NCI-H2107 (cell line): ENCODE measurements at regions not wholly inside any gene's neighbourhood (a gene's known extent, or its start where the extent isn't known, plus 50 kb on each side); places are given as distances from the start of the nearest gene placed in this dataset.
"Not testable (repeated sequence)": the region's sequence is repeated elsewhere in the genome, so short reads cannot be mapped to it uniquely, and the experiment has no call there.

ENCODE experiments used
- DNase-seq: peaks from one replicate; lab custom pipeline; 2025; lab: John Stamatoyannopoulos, UW

DNA sequence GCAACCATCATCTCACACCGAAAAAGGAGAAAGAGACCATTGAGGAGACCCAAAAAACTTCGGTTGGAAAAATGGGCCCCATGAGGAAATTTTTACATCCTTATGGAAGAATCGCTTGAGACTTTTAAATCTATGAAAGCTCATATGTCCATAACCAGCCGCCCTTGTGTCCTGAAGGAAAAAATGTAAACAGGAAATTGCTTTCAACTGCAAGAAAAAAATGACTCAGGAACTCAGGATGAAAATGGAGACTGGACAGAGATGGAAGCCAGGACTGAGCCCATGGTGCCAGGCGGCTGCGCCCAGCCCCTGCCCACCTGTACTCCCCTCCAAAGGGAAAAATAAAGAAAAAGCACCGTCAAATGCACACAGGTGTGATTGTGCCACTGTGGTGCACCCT lies 81.5 kb upstream of the SLC66A3 start:
- DNase-seq: no peak

DNA sequence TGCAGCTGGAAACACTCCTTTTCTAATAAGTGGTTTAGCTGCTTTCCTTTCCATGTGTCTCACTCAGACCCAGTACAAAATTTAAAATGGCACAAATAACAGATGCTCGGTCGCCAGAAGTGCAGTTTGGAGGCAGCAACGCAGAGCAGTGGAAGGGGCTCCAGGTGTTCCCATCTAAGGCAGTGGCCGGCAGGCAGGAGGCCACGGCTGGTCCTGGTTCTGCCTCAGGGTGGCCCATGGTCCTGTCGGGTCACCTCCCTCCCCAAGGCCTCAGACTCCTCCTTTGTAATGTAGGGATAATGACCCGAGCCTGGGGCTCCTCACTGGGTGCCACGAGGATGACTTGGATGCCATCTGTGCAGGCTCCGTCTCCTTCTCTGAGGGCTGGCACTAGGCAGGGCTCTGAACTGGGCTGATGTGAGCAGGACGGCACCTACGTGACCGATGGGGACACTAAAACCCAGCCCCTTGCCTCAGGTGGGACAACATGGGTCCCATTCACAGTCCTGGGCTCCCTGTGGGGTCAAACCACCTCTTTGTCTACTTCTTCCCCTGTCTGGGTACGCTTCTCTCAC lies 80.9 kb upstream of the SLC66A3 start:
- DNase-seq: no peak

DNA sequence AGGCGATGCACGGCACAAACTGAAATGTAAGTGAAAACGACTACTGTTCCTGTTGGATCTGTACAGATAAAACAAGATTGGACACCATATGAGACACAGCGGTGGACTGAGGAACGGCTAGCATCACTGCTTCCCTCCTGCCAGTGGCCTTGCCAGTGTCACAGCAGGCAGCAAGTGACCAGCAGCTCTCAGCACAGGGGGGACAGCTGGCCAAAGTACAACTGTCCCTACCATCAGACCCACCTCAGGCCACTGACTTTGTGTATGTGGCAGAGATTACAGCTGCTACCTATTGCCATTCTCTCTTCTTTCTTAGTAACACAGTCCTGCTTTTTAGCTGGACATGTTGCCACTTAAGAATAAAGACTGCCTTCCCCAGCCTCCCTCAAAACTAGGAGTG lies 80.0 kb upstream of the SLC66A3 start:
- DNase-seq: no peak

DNA sequence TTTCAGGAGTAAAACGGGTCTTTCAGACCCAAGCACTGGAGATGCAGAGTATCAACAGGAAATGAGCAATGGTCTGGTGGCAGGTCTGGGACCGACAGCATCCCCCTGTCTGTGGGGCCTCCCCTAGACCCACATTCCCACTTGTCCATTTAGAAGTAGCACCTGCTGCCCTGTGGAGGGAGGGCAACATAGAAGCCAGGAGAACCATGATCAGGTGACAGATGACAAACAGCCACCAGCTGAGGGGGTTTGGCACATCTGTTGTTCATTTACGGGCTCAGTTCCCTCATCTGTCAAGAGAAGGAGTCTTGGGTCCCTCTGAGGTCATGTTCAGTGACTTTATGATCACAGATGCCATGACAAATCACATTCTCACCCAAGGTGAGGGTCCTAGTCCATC lies 77.9 kb upstream of the SLC66A3 start:
- no peak for DNase-seq

DNA sequence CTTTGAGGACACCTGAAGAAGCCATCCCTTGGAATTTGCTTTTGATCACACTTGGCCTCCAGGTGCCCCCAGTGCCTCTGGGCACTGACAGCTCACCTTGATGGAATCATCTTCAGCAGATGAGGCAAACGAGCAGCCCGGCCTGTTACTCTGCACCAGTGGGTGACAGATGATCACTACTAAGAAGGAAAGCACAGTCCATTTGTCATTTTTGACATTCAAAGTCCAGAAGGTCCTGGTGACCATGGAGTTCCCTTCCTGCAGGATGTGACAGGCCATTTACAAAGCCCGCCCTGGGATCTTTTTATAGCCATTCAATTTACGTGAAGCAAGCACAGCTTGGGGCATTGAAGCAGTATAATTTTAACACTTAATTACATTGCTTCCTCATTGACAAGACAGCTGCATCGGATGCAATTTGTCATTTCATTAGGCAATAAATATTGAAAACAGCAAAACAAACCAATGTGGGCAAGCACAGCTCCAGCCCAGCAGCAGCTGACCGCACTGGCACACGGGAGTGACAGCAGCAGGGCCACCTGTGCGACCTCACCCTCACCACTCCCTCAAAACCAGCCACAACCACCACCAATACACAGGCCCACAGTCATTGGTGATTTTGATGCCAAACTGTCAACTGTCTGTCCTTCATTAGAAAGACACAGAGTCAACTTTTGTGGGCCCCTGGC lies 76.0 kb upstream of the SLC66A3 start:
- no peak for DNase-seq

DNA sequence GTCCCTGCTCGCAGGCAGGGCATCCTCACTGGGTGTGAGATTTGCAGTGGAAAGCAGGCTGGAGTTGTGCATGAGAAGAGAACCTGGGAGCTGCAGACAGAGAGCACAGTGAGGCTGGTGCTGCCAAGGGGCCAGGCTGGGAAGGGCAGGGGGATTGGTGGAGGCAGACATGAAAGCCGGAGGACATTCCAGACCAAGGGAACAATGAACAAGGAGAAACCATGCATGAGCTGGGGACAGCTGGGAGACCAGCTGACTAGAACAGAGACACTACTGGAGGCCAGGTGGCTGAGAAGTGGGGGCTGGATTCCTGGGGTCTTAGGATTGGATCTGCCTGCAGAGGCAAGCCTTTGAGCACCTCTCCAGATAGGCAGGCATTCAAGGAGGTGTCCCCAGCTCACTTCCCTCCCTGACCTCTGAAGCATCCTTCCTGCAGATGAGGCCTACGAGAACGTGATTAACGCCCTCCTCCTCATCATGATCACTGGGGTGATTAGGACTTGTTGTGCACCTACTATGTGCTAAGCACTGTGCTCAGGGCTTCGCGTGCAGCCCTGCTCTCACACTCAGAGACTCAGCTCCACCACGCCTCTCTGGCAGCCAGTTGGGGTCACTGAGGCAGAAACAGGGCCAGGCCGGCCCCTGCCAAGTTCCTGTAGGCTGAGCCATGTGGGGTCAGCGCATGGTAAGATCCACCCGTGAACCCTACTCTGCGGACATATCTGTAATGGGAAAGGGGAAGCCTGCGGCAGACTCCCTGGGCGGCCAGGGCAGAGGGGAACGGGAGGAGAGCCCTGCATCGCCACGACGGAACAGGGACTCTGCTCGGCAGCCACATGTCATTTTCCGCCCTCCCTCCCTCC lies 74.8 kb upstream of the SLC66A3 start:
- no peak for DNase-seq

DNA sequence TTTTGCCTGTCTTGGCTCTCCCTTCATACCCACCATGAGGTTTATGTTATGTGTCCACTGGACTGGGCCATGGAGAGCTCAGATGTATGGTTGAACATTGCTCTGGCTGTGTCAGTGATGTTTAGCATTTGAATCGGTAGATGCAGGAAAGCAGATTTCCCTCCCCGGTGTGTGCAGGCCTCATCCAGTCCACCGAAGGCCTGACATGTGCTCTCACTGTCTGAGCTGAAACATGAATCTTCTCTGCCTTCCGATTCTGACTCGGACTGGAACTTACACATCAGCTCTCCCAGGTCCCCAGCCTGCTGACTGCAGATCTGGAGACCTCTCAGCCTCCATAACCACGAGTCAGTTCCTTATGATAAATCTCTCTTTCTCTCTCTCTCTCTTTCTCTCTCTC lies 72.4 kb upstream of the SLC66A3 start:
- DNase-seq: no peak

DNA sequence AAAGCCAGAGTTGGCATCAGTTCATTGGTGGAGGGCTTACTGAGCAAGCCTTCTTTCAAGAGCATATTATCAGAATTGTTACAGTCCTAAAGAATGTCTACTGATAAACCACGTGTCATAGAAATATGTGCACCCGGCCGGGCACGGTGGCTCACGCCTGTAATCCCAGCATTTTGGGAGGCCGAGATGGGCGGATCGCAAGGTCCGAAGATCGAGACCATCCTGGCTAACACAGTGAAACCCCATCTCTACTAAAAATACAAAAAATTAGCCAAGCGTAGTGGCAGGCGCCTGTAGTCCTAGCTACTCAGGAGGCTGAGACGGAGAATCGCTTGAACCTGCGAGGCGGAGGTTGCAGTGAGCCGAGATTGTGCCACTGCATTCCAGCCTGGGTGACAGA lies 66.4 kb upstream of the SLC66A3 start:
- not testable (repeated sequence) for DNase-seq

DNA sequence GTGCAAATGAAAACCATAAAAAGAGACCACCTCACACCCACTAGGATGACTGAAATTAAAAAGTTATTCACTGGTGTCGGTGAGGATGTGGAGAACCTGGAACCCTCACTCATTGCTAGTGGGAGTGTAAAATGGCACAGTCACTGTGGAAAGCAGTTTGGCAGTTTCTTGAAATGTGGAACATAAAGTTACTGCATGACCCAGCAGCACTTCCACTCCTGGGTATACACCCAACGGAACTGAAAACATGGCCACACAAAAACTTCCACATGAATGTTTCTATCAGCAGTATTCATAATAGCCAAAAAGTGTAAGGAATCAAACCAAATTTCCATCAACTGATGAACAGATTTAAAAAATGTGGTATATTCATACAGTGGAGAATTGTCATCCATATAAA lies 65.1 kb upstream of the SLC66A3 start:
- DNase-seq: no peak

DNA sequence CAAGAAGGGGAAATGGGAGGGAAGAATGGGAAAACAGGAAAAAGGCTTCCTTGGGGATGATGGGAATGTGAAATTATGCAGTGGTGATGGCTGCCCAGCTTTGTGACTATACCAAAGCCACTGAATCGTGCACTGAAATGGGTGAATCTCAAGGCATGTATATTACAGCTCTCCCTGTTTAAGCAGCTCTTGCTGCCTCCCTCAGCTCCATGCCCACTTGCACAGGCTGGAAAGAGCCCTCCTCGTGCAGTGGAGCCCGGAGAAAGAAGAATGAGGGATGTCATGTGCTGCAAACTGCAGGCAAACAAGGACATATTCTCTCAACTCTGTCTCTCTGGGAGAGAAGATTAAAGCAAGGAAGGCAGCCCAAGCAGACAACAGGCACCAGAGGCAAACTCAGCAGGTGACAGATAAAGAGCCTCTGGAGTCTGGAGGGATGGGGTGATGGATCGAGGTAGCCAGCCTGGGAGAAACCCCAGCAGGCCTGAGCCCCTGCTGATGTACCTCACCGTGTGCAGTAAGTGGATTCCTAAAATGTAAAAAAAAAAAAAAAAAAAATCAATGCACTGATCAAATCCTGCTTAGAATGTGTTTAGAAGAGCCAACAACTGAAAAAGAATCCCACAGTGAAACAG lies 62.4 kb upstream of the SLC66A3 start:
- no peak for DNase-seq

DNA sequence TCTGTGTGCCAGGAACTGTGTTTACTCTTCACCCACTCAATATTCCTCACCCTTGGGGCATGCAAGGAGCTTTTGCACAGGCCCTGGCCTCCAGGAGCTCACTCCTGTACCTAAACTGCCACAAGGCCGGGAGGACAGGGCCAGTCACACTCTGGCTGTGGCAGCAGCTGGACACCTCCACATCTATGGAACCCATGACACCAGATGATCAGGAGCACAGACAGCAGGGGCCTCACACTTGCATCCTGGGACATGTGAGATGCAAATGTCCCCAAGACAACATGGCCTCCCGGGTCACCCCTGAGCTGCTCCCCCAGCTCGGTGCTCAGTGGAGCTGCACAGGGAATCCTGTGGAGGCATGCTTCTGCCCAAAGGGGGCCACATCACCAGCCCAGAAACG lies 61.8 kb upstream of the SLC66A3 start:
- no peak for DNase-seq

DNA sequence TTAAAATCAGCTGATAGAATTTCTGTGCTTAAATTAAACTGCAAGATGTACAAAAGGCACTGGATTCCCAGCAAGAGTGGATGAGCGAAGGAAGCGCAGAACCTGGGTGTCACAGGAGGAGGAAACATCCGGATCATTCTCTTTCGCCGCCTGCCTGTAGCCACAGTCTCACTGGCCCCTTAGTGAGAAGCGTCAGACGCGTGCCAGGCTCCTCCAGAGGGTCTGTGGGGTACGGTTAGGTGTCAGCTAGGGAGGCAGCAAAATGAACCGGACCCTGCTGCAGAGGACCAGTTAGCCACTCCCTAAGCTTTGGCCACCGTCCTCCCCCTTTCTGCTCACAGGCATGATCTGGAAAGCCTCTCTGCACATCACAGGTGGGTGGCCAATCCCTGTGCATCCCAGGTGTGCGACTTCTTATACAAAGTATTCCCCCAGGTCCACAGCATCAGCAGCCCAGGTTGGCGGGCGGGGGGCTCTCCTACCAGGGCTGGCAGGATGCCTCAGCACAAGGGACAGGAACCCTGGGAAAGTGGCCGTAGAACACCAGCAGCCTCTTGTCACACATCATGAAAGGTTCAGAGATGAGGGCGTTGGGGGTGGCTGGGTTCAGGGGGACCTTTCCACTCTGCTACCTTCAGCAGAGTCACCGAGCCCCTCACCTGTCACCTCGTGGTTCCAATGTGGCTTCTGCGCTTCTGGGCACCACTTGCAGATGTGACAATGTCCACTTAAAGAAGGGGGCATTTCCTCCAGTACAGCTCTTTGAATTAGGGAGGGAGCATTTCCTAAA lies 61.1 kb upstream of the SLC66A3 start:
- DNase-seq: no peak

DNA sequence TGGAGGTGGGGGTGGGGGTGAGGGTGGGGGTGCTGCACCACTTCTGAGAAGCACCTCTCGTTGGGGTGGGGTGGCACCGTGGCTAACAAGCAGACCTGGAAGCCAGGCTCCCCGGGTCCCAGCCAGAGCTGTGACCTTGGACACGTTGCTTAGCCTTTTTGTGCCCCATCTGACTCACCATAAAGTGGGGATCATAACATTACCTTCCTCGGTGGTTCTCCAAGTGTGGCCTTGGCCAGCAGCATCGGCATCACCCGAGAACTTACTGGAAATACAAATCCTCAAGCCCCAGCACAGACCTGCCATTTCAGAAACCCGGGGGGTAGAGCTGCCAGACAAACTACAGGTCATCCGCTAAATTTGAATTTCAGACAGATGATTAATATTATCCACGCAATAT lies 58.7 kb upstream of the SLC66A3 start:
- no peak for DNase-seq

DNA sequence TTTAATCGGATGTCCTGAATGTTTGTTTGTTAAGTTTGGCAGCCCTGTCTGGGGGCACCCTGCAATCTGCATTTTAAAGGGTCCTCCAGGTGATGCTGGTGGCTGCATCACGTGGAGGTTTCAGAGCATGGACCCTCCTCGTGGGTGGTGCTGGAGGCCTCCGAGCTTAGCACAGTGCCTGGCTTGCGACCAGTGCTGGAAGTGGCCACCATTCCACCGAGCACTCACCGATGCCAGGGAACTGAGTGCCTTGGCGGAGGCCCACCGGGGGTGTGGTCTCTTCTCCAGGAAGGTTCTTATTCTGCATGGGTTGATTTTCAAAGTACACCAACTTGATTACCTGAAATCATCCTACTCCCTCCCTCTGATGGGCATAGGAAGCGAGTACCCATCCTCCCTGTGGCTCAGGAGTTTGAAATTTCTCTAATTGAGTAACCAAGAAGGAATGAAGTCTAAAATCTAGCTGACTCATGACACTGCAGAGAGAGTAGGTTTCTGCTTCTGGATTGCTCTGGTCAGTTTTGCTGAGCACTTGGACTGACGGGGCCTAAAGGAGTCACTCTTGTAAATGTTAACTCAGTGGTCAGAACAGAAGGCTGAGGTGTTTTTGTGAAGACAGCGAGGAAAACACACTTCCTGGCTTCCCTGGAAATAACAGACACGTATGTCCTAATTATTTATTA lies 58.1 kb upstream of the SLC66A3 start:
- no peak for DNase-seq

DNA sequence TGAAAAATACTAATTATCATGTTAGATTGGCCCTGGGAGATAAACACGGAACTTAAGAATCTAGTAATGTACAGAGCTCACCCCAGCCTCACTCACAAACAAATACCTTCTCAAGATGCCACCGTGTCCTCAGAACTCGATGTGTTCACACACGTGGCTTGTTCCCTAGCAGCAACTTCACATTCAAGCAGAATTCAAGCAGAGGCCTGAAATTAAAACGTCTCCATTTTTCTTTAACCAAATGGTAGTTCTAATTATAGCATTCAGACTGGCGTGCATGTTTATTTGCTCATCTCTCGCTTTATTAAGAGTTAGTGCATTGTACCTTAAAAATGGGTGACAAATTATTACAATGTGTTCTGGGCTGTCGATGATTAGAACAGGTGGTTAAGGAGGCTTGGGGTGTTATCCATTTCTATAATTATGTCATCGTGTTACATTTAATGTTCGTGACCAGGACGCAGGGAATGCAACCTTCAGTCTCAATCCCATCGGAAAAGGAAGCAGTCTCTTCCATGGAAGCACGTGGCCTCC lies 57.3 kb upstream of the SLC66A3 start:
- no peak for DNase-seq

DNA sequence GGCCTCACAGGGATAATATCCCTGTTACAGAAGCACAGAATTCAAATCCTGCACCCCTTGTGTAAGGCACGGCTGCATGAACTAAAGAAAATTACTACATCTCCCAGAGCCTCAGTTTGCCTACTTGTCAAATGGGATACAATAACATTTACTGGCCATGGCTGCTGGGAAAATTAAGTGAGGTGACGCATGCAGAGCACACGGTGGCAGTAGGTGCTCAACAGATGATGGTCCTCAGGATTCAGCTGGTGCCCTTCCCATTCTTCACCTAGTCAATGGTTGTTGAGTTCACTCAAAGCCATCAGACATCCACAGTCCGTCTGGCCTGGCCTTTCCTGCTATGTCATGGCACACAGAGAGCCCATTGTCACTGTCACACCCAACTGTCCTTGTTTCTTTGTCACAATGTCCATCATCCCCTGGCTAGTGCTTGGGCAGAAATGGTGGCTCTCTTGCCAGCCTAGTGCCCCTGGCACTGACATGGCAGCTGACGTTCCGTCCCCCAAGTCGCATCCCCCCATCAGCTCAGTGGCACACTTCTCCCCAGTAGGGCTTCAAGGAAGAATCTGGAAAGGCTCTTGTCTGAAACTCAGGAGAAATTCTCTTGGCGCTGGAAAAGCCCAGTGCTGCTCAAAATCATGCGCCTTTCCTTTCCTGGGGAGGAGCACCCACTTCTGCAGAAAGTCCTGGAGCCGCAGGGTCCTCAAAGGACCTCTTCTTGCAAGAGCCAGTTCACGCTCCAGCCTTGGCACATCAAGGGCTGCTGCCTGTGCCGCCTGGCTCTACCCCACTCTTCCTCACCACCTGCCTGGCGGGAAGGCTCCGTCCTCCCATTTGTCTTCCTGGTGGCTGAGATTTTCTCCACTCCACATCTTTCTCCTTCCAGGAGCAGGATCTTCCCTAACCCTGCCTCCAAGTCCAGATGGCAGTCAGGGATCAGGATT lies 55.9 kb upstream of the SLC66A3 start:
- no peak for DNase-seq

DNA sequence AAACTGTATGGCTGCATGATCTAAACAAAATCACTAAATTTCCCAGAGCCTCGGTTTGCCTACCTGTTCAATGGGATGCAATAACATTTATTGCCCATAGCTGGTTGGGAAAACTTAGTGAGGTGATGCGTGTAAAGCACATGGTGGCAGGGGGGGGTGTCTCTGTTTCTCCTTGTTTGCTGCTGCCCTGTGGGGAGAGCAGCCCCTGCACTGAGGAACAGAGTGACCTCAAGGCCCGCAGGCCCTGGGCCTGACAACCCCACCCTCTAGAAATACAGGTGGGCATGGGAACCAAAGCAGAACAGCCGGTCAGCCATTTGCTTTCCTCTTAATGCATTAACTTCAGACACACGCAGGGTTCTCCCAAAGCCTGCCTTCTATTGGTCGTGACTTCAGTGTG lies 55.1 kb upstream of the SLC66A3 start:
- DNase-seq: no peak

DNA sequence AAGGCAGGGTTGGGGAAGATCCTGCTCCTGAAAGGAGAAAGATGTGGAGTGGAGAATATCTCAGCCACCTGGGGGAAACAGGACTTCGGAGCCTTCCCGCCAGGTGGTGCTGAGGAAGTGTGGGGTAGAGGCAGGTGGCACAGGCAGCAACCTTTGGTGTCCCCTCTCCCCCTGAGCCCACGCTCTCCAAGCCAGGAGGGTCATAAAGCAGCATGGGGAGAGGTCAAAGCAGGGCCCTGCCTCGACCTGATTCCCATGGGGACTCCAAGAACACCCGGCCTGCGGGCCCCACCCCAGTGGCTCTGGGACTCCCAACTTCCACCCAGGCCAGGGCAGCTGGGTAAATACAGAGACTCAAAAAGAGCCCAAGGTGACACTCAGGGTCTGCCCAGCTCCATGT lies 54.3 kb upstream of the SLC66A3 start:
- no peak for DNase-seq

DNA sequence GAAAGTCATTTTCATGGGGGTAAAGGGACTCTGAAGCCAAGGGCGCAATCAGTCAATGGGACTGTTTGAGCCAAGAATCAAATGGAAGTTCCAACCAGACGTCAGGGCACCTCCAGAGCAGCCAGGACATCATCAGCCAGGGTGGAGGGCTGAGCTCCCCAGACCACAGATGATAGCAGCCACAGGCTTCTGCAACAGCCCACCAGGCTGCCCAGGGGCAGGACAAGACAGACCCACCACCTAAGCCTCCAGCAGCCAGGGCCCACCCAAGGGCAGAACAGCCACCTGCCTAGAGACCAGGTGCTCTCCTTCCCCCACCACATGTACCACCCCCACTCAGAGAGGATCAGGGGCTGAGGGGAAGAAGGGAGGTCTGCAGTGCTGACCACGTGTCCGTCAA lies 53.8 kb upstream of the SLC66A3 start:
- no peak for DNase-seq

DNA sequence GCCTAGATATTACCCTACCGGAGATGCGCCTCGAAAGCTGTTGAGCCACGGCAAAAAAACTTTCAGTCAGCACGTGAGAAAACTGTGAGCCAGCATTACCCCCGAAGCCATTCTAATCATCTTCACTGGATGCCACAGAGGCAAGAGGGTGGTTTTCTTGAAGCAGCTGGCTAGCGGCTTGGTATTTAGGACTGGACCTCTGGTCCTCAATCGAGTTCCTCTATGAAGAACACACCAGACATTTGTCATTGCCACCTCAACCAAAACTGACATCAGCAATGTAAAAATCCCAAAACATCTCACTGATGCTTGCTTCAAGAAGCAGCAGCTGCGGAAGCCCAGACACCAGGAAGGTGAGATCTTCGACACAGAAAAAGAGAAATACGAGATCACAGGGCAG lies 52.8 kb upstream of the SLC66A3 start:
- no peak for DNase-seq
